SKM-1 treated with dmso at 0.1 percent for 144 hours (cell line): ENCODE measurements at regions not wholly inside any gene's neighbourhood (a gene's known extent, or its start where the extent isn't known, plus 50 kb on each side); places are given as distances from the start of the nearest gene placed in this dataset.
"Not testable (repeated sequence)": the region's sequence is repeated elsewhere in the genome, so short reads cannot be mapped to it uniquely, and the experiment has no call there.

Experiments used
- DNase-seq: peaks from one replicate; lab custom pipeline; 2025; ENCODE audit not compliant: unreplicated experiment; lab: John Stamatoyannopoulos, UW

DNA sequence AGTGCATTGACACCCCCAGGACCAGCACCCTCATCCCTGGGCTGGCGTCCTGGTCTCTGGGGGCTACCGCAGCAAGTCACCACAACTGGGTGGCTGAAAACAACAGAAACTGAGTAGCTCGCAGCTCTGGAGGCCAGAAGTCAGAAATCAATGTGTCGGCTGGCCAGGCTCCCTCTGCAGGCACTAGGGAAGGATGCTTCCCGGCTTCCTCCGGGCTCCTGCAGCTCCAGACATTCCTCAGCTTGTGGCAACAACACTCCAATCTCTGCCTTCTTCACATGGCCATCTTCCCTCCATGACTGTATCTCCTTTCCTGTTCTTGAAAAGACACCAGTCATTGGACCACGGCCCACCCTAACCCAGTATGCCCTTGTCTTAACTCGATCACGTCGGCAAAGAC, 224.2 kb downstream of the NPHP4 start:
- DNase-seq = no peak

- DNase-seq = not testable (repeated sequence)
Observed at GRCh38 chr1:5766996-5767395, 225.2 kb downstream of the NPHP4 start.

DNA sequence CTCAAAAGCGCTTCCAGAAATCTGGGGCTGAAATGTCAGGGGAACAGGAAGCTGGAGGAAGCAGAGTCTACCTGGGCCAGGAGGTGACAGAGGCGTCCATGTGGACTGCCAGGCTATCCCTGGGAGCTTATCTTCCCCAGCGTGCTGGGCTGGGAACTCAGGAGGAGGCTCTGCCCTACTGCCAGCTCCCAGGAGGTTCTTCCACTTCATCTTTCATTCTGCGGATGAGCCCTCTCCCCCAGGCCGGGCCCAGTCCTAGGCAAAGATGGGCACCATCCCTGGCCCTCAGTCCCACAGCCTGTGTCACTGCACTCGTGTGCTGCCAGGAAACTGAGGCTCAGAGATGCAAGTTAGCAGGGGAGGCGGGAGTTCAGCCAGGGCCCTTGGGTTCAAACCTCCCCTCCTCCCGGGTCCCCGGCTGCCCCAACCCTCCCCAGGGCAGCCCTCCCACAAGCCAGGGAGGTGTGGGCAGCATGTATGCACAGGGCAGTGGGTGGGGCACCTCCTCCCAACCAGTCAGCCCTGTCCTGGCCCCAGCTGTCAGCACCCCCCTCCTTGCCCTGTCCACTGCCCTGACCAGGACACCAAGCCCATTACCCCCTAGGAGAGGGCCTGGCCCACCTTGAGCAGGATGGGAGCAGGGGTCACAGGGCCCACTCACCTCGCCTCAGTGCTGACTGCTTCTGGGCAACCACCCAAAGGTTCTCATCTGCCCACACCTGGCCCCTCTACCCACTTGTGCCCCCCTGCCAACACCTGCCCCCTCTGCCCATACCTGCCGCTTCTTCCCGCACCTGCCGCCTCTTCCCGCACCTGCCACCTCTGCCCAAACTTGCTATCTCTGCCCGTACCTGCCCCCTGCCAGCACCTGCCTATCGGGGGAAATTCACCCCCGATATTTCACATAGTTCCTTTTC, 226.0 kb downstream of the NPHP4 start:
- no peak for DNase-seq

GRCh38 chr1:5765483-5765882, 226.7 kb downstream of the NPHP4 start:
- DNase-seq = no peak

DNA sequence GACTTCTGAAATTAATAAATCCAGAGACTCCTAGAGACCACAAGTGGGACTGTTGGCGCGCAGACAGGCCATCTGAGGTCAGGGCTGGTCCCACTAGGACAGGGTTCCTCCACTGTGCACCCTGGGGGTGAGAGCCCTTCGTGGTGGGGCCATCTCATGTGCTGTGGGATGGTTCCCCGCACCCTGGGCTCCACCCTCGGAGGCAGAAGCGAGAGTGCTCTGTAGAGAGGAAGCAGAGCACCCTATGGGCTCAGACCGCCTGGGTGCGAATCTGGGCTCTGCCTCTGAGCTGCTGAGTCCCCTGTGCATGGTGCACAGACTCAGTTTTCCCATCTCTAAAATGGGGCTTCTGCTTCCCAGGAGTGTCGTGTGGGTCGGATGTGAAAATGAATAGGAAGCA, 227.3 kb downstream of the NPHP4 start:
- no peak for DNase-seq

- no peak for DNase-seq
Observed at GRCh38 chr1:5764464-5764863, 227.8 kb downstream of the NPHP4 start.

DNA sequence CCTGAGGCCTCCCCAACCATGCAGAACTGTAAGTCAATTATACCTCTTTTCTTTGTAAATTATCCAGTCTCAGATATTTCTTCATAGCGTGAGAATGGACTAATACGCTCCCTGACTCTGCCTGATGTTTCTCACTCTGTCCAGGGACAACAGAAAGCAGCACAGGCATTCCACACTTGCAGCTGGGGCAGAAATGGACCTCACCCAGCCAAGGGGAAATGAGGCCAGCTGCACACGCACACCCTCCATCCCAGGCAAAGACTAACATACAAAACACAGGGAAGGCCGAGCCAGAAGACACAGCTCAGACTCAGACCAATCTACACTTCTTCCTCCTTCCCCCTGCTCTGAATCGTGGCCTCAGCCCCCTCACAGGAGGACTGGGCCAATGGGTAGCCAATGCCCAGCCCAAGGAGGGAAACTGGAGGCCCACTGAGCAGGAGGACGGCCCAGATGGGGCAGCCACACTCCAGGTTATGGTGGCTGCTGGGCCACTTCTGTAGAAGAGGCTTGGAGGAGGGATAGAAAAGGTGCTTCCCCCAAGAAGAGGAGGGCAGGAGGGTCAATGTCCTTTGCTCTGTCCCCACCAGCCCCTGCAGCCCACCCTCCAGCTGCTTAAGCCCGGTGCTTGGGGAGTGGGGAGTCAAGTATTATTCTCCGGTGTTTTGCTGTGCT, 228.4 kb downstream of the NPHP4 start:
- no peak for DNase-seq

DNA sequence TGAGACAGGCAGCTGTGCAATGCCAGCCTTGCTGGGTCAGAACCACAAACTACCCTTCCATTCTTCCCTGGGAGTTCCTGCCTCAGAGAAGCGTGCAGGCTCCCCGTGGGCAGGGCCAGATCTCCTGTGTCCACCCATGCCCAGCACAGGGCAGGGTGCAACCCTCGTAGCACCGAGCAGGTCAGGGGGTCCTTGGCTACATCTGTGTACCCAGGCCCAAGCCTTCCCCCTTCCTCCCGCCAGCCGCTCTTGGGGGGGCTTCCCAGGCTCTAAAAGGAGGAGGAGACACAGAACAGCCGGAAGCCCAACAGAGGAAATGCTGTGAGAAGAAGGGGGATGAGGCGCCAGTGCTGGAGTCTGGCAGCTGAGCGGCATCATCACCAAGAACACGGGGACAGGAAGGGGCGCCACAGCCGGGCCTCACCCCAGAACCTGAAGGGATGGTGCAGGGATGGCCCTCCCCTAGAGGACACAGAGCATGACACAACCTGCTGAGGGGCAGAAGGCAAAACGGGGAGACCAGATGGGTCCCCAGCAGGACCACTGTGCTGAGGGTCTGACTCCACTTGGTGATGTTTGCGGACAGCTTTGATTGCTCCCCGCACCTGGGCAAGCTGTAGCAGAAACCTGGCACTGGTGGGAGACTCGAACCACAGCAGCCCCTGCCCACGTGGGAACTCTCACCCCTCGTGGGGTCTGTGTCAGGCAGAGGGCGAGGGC, 233.2 kb downstream of the NPHP4 start:
- DNase-seq = no peak

- no peak for DNase-seq
Observed at GRCh38 chr1:5758000-5758858, 234.0 kb downstream of the NPHP4 start.

DNA sequence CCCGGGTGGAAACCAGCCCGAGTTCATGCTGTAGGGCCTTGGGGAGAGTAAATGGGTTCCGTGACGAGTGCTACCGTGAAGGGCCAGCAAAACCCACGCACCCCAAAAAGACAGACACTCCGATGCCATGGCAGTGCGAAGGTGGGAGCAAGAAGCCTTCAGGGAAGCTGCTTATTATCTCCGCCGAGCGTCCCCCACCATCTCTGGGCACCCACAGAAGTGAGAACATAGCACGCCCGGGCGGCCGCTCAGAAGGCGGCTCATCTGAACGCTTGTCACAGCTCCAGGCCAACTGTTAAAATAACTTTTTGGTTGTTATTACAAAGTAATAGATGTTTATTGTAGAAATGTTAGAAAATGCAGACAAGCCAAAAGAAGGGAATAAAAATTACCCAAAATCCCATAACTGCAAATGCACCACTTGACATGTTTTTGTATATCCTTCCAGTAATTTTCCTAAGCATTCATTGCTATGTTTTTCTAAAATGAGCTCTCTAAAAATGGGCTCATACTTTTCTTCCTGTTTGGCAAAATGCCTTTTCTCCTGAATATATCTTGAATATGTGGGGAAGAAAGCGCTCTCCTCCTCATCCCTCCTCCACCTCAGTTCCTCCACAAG, 234.9 kb downstream of the NPHP4 start:
- DNase-seq = no peak

GRCh38 chr1:5756434-5757186, 235.6 kb downstream of the NPHP4 start:
- no peak for DNase-seq

DNA sequence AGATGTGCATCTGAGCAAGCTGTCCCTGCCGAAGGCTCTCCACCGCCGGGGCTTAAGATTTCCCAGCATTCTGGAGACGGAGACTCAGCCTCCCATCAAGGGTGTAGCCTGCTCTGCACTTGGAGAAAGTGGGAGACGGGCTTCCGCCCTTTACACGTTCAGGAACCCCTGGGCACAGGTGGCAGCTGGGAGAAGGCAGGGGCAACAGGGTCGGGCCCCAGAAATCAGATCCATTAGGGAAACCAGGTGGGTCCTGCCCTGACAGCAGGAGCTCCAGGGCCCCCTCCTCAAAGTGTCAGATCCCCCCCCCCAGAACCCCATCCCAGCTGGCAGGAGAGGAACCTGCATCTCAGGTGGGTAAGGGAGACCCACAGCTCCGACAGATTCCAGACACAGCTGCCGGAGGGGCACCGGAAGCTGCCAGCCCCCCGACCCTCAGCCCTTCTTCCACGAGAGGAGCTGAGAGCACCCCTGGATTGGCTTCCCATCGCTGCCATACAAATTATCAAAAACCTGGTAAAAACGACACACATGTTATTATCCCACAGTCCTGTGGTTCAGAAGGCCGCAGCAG, 236.6 kb downstream of the NPHP4 start:
- DNase-seq = no peak

GRCh38 chr1:5754817-5755551, 237.2 kb downstream of the NPHP4 start:
- no peak for DNase-seq

GRCh38 chr1:5753549-5754421, 238.4 kb downstream of the NPHP4 start:
- DNase-seq = no peak

DNA sequence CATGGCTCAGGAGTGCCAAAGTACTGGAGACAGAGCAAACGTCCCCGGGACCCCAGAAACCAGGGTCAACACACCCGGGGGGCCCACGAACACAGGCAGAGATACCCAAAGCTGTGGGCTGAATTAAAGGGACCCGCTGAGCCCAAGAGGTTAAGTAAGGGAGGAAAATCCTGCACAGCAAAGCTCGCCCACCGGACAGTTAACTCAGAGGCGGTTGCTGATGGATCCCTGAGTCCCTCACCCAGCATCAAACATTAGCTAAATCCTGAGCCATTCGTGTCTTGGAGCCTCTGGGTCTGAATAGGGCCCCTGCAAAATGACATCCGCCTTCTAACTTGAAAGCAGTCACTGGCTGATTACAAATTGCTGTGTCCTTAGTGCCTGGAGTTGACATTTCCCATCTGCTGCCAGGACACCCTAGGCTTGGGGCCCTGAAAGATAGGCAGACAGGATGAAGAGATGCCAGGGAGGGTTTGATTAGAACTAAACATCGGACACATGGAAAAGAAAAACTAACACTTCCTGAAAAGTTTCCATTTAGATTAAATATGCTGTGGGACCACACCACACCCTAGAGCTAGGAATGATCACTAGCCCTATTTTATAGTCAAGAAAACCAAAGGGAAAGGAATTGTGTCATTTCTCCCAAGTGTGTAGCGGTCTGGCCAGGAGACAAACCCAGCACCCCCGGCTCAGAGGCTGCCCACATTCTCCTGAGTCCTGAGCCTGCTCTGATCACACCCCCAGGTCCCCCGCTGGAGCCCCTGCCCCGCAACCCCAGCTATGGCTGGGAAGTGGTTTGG, 239.3 kb downstream of the NPHP4 start:
- DNase-seq = no peak

DNA sequence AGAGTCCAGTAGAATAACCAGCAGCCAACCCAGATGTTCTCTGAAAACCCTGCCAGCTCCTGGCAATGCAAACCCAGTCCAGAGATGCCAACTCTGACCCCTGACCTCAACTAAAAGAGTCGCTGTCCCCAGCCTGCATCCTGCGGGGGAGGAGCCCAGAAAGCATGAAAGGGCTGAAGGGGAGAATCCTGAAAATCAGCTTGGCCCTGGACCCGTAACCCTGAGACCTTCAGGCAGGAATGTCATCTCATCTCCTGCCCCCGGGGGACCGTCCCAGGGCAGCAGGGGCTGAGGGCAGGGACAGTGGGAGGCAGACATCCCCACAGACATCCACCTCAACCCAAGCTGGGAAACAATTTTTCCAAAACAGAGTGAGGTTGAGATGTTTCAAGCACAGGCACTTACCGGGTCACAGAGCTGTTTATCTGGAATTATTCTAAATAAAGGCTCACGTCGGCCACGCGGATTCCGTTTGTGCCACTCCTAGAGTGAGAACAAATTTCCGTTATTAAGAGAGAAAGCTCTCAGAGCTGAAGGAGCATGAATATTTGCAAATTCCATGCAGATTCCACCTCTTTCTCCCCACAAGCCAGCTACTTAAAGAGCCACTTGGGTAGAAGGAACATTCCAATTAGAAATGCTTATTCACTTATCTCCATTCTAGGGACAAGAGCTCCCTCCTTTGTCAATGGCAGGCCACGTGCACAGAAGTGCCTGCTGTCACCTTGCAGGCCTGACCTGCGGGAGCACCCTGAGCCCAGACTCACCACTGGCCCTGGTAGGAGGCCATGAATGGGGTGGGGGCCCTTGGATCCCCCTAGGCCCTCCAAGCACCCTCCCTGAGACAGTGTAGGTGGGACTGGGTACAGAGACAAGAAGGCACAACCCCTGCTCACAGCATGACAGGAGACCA, 240.1 kb downstream of the NPHP4 start:
- no peak for DNase-seq
